Fibroblast of mammary gland (primary cell): ENCODE measurements at regions not wholly inside any gene's neighbourhood (a gene's known extent, or its start where the extent isn't known, plus 50 kb on each side); places are given as distances from the start of the nearest gene placed in this dataset.

Experiments
- DNase-seq: peaks from one replicate; pipeline ENCODE4 v3.0.0-alpha.2; 2010; ENCODE audit warnings: low read depth
- H3K4me3 ChIP-seq: 2 replicates; pipeline ENCODE4 v1.5.1; 2011; ENCODE audit warnings: low read depth, mild to moderate bottlenecking, low read length, moderate library complexity; ENCODE audit not compliant: control insufficient read depth
- CTCF ChIP-seq: conservative IDR thresholded peaks from 2 replicates; pipeline ENCODE4 v1.5.1; 2011; ENCODE audit warnings: low read depth, low read length, inconsistent platforms; ENCODE audit not compliant: control insufficient read depth, insufficient read depth

GRCh38 chr7:17608114-17608833 lies 309.8 kb downstream of the AHR start:
- H3K4me3 ChIP-seq, result no peak overlapping the region
- TF ChIP-seq CTCF, result no peak
- DNase-seq, result peak; percentile 68

DNA sequence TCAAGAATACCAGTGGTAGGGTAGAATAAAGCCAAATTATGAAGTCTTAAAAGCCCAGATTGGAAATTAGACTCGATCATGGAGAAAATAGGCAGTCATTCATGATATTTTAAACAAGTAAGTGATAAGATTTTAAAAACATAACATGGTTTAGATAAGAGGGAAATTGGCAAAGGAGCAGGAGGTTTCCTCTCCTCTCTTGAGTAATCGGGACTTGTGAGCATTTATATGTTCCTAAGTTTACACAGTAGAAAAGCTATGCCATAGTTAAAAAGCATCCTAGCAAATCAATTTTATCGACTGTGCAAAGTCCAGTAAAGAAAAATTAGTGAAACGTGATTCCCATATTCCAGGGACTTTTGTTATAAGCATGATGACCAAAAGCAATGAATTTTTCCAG lies 313.2 kb downstream of the AHR start:
- TF ChIP-seq CTCF, result no peak
- DNase-seq, result no peak
- H3K4me3 ChIP-seq, result no peak overlapping the region

- no peak for TF ChIP-seq CTCF
- no peak for DNase-seq
Measured at GRCh38 chr7:17613338-17614041, 315.0 kb downstream of the AHR start.

GRCh38 chr7:17617380-17617779 lies 318.9 kb downstream of the AHR start:
- DNase-seq, result no peak
- TF ChIP-seq CTCF, result no peak
- no peak overlapping the region for H3K4me3 ChIP-seq

More at GRCh38 chr7:17613338-17614041, 315.0 kb downstream of the AHR start:
- no peak overlapping the region for H3K4me3 ChIP-seq

- H3K4me3 ChIP-seq, result no peak overlapping the region
- DNase-seq, result no peak
- no peak for TF ChIP-seq CTCF
Measured at GRCh38 chr7:17617857-17618651, 319.6 kb downstream of the AHR start.

DNA sequence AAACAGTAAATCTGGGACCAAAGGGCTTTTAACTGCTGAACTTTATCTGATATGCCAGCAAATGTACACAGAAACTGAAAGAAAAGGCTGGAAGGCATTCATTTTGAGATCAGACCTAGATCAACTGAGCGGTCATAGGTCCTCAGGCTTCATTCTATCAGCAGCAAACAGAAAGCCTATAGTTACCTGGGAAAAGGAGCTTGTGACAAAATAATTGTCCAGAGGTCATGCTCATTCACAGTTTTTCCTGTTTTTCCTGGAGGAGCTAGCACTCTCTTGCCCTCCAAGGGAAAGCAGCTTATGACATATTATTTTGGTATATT lies 320.2 kb downstream of the AHR start:
- TF ChIP-seq CTCF, result no peak
- DNase-seq, result no peak
- H3K4me3 ChIP-seq, result no peak overlapping the region
